Loucy (cell line): ENCODE measurements at regions not wholly inside any gene's neighbourhood (a gene's known extent, or its start where the extent isn't known, plus 50 kb on each side); places are given as distances from the start of the nearest gene placed in this dataset.

Source experiments
- CTCF ChIP-seq: fragments of 200-600 bp; sonication (generic); conservative IDR thresholded peaks from 2 replicates; pipeline ENCODE4 v1.5.1; 2014; ENCODE audit warnings: mild to moderate bottlenecking, antibody characterized with exemption, low read length
- EZH2phosphoT487 ChIP-seq: fragments of 200-600 bp; IDR thresholded peaks from 2 replicates; pipeline ENCODE4 v1.6.1; 2018; ENCODE audit warnings: antibody characterized with exemption, mild to moderate bottlenecking, moderate library complexity, borderline replicate concordance

- no peak for TF ChIP-seq CTCF
- TF ChIP-seq EZH2phosphoT487 = no peak
Measured at GRCh38 chr6:147641511-147641910, 133.0 kb downstream of the SAMD5 start.
